GM23338 (cell line): ENCODE measurements at regions not wholly inside any gene's neighbourhood (a gene's known extent, or its start where the extent isn't known, plus 50 kb on each side); places are given as distances from the start of the nearest gene placed in this dataset.

ENCODE experiments used
- ATAC-seq: fragments of 200-7000 bp; cut with Tn5 transposase; 3 replicates; pipeline ENCODE4 v1.9.1; 2020
- DNase-seq: peaks from one replicate; pipeline ENCODE4 v3.0.0-alpha.2; 2015; ENCODE audit warnings: low spot score
- H2AFZ ChIP-seq: fragments of 200-600 bp; sonication (generic); 2 replicates; pipeline ENCODE4 v1.8.0; 2016; ENCODE audit warnings: antibody characterized with exemption, mild to moderate bottlenecking, moderate library complexity
- H3F3A ChIP-seq: fragments of 200-600 bp; sonication (generic); replicated peaks from 2 replicates; pipeline ENCODE4 v1.8.0; 2017; ENCODE audit warnings: antibody characterized with exemption, mixed run types, low read depth
- H3K27ac ChIP-seq: fragments of 200-600 bp; sonication (generic); 2 replicates; pipeline ENCODE4 v1.6.1; 2016; ENCODE audit warnings: low read depth
- H3K27me3 ChIP-seq: fragments of 200-600 bp; sonication (generic); 2 replicates; pipeline ENCODE4 v1.8.0; 2016; ENCODE audit warnings: mild to moderate bottlenecking, mixed run types, moderate library complexity; ENCODE audit not compliant: insufficient read depth
- H3K36me3 ChIP-seq: fragments of 200-600 bp; sonication (generic); 2 replicates; pipeline ENCODE4 v1.8.0; 2016; ENCODE audit warnings: mild to moderate bottlenecking; ENCODE audit not compliant: insufficient read depth
- H3K4me1 ChIP-seq: fragments of 200-600 bp; sonication (generic); 2 replicates; pipeline ENCODE4 v1.8.0; 2016; ENCODE audit warnings: mild to moderate bottlenecking, moderate library complexity; ENCODE audit not compliant: insufficient read depth
- H3K4me2 ChIP-seq: fragments of 200-600 bp; sonication (generic); 2 replicates; pipeline ENCODE4 v1.7.1; 2017; ENCODE audit warnings: mixed run types
- H3K4me3 ChIP-seq: fragments of 200-600 bp; sonication (generic); 2 replicates; pipeline ENCODE4 v1.6.1; 2016; ENCODE audit warnings: mixed run types
- H3K79me2 ChIP-seq: fragments of 200-600 bp; sonication (generic); replicated peaks from 2 replicates; pipeline ENCODE4 v1.8.0; 2017; ENCODE audit warnings: mild to moderate bottlenecking; ENCODE audit not compliant: insufficient read depth
- H3K9me2 ChIP-seq: fragments of 200-600 bp; sonication (generic); 2 replicates; pipeline ENCODE4 v1.8.0; 2017; ENCODE audit not compliant: insufficient read depth
- H4K20me1 ChIP-seq: fragments of 200-600 bp; sonication (generic); replicated peaks from 2 replicates; pipeline ENCODE4 v1.8.0; 2017; ENCODE audit warnings: mild to moderate bottlenecking; ENCODE audit not compliant: insufficient read depth
- H3K27ac Mint-ChIP-seq: 2 replicates; pipeline ENCODE4 v1.8.0; 2020; ENCODE audit warnings: inconsistent platforms, mild to moderate bottlenecking, moderate library complexity, mixed read lengths
- H3K27me3 Mint-ChIP-seq: 3 replicates; pipeline ENCODE4 v1.8.0; 2022; ENCODE audit warnings: low read depth, mild to moderate bottlenecking, moderate library complexity, mixed read lengths, inconsistent platforms; ENCODE audit not compliant: insufficient read depth, poor library complexity
- H3K36me3 Mint-ChIP-seq: 3 replicates; pipeline ENCODE4 v1.8.0; 2021; ENCODE audit warnings: low read depth, mild to moderate bottlenecking, inconsistent platforms, moderate library complexity, mixed read lengths
- H3K4me1 Mint-ChIP-seq: 3 replicates; pipeline ENCODE4 v1.8.0; 2020; ENCODE audit warnings: mild to moderate bottlenecking, inconsistent platforms, mixed read lengths
- H3K4me3 Mint-ChIP-seq: 3 replicates; pipeline ENCODE4 v1.8.0; 2021; ENCODE audit warnings: moderate library complexity, mild to moderate bottlenecking, inconsistent platforms, mixed read lengths
- H3K9me3 Mint-ChIP-seq: 3 replicates; pipeline ENCODE4 v1.8.0; 2020; ENCODE audit warnings: moderate library complexity, mild to moderate bottlenecking, inconsistent platforms, mixed read lengths
- EZH2phosphoT487 ChIP-seq: fragments of 200-600 bp; sonication (generic); IDR thresholded peaks from one replicate; pipeline ENCODE4 v1.8.1; 2018; ENCODE audit warnings: antibody characterized with exemption; ENCODE audit not compliant: unreplicated experiment
- JUNB ChIP-seq: IDR thresholded peaks from one replicate; pipeline ENCODE4 v1.6.1; 2016; ENCODE audit warnings: antibody characterized with exemption; ENCODE audit not compliant: unreplicated experiment
- NANOG ChIP-seq: IDR thresholded peaks from 2 replicates; pipeline ENCODE4 v1.6.1; 2016; ENCODE audit warnings: antibody characterized with exemption, borderline replicate concordance
- POLR2AphosphoS5 ChIP-seq: IDR thresholded peaks from 2 replicates; pipeline ENCODE4 v1.6.1; 2016; ENCODE audit warnings: antibody characterized with exemption, low read depth
- STAT1 ChIP-seq: IDR thresholded peaks from one replicate; pipeline ENCODE4 v1.6.1; 2016; ENCODE audit warnings: antibody characterized with exemption; ENCODE audit not compliant: unreplicated experiment
- ZNF114 ChIP-seq: fragments of 250-450 bp; sonication (Bioruptor Pico); IDR thresholded peaks from 2 replicates; pipeline ENCODE4 v1.5.0; 2020; ENCODE audit warnings: mild to moderate bottlenecking, moderate library complexity
- ZNF331 ChIP-seq: fragments of 250-450 bp; sonication (Bioruptor Pico); IDR thresholded peaks from 2 replicates; pipeline ENCODE4 v1.5.0; 2020; ENCODE audit warnings: low read depth, mild to moderate bottlenecking, moderate library complexity
- TF ChIP-seq, protein P1 (sequence below): fragments of 250-450 bp; sonication (Bioruptor Pico); IDR thresholded peaks from 2 replicates; pipeline ENCODE4 v1.5.0; 2020; ENCODE audit warnings: mild to moderate bottlenecking, moderate library complexity
- TF ChIP-seq, protein P2 (sequence below), 2 experiments: fragments of 200-600 bp in 1 of 2; sonication (generic) in 1 of 2; conservative IDR thresholded peaks; 2 replicates each; pipeline versions ENCODE4 v1.5.1 to v1.6.1; 2016 to 2017; ENCODE audit warnings: antibody characterized with exemption in 2 of 2, low read depth in 2 of 2, mild to moderate bottlenecking in 2 of 2, moderate library complexity in 1 of 2

DNA sequence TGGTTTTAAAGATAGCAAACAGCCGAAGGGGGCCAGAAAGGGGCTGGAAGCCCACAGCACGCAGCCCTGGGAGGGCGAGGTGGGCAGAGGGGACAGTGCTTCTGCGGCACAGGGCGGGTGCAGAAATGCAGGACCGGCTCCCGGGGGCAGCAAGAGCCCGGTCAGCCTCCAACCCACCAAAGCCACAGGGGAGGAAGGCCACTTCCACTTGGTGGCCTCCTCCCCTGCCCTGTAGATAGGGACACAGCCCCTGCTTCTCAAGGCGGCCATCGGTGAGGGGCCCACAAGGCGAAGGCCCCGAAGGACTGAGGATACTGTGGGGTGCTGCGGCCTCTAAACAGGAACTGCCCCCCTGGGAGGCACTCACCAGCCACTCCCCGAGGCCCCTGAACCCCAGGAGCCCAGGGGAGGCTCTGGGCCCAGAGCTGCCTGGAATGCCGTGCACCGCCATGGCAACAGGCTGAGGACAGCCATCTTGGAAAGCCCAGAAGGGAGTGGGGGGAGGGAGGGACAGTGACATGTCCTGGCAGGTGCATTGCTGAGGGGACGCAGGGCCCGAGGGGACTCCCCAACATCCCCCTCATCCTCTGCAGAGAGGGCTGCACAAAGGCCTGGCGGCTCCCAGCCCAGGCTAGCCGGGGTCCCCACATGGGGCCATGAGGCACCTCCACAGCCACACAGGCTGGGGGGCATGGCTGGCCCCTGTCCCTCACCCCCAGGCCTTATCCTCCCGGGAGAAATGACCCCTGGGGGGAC lies 114.7 kb downstream of the NCOR2 start:
- Histone ChIP-seq H3K27me3 (no peaks in the 10 kb centered on the region), H3F3A (no peaks in the 10 kb centered on the region), H3K4me2 (no peak overlapping the region), H3K36me3 (no peaks in the 10 kb centered on the region), H3K9me2 (no peaks in the 10 kb centered on the region), H3K4me3 (no peak overlapping the region), H2AFZ (no peak overlapping the region), H3K79me2 (peaks cover 7% of the 10 kb centered on the region), H3K4me1 (no peaks in the 10 kb centered on the region), H3K27ac (no peak overlapping the region), H4K20me1 (peaks cover 8% of the 10 kb centered on the region; the same call in 1 of the 2 replicates)
- no peak for TF ChIP-seq STAT1
- no peak for TF ChIP-seq JUNB
- TF ChIP-seq, protein P1, sequence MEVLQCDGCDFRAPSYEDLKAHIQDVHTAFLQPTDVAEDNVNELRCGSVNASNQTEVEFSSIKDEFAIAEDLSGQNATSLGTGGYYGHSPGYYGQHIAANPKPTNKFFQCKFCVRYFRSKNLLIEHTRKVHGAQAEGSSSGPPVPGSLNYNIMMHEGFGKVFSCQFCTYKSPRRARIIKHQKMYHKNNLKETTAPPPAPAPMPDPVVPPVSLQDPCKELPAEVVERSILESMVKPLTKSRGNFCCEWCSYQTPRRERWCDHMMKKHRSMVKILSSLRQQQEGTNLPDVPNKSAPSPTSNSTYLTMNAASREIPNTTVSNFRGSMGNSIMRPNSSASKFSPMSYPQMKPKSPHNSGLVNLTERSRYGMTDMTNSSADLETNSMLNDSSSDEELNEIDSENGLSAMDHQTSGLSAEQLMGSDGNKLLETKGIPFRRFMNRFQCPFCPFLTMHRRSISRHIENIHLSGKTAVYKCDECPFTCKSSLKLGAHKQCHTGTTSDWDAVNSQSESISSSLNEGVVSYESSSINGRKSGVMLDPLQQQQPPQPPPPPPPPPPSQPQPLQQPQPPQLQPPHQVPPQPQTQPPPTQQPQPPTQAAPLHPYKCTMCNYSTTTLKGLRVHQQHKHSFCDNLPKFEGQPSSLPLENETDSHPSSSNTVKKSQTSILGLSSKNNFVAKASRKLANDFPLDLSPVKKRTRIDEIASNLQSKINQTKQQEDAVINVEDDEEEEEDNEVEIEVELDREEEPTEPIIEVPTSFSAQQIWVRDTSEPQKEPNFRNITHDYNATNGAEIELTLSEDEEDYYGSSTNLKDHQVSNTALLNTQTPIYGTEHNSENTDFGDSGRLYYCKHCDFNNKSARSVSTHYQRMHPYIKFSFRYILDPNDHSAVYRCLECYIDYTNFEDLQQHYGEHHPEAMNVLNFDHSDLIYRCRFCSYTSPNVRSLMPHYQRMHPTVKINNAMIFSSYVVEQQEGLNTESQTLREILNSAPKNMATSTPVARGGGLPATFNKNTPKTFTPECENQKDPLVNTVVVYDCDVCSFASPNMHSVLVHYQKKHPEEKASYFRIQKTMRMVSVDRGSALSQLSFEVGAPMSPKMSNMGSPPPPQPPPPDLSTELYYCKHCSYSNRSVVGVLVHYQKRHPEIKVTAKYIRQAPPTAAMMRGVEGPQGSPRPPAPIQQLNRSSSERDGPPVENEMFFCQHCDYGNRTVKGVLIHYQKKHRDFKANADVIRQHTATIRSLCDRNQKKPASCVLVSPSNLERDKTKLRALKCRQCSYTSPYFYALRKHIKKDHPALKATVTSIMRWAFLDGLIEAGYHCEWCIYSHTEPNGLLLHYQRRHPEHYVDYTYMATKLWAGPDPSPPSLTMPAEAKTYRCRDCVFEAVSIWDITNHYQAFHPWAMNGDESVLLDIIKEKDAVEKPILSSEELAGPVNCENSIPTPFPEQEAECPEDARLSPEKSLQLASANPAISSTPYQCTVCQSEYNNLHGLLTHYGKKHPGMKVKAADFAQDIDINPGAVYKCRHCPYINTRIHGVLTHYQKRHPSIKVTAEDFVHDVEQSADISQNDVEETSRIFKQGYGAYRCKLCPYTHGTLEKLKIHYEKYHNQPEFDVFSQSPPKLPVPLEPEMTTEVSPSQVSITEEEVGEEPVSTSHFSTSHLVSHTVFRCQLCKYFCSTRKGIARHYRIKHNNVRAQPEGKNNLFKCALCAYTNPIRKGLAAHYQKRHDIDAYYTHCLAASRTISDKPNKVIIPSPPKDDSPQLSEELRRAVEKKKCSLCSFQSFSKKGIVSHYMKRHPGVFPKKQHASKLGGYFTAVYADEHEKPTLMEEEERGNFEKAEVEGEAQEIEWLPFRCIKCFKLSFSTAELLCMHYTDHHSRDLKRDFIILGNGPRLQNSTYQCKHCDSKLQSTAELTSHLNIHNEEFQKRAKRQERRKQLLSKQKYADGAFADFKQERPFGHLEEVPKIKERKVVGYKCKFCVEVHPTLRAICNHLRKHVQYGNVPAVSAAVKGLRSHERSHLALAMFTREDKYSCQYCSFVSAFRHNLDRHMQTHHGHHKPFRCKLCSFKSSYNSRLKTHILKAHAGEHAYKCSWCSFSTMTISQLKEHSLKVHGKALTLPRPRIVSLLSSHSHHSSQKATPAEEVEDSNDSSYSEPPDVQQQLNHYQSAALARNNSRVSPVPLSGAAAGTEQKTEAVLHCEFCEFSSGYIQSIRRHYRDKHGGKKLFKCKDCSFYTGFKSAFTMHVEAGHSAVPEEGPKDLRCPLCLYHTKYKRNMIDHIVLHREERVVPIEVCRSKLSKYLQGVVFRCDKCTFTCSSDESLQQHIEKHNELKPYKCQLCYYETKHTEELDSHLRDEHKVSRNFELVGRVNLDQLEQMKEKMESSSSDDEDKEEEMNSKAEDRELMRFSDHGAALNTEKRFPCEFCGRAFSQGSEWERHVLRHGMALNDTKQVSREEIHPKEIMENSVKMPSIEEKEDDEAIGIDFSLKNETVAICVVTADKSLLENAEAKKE (CRISPR knock-in tag) = no peak
- TF ChIP-seq POLR2AphosphoS5 = no peak
- no peak for TF ChIP-seq EZH2phosphoT487
- no peak for TF ChIP-seq NANOG
- no peak for TF ChIP-seq ZNF331 (CRISPR knock-in tag)
- no peak for TF ChIP-seq ZNF114 (CRISPR knock-in tag)
- TF ChIP-seq, protein P2, sequence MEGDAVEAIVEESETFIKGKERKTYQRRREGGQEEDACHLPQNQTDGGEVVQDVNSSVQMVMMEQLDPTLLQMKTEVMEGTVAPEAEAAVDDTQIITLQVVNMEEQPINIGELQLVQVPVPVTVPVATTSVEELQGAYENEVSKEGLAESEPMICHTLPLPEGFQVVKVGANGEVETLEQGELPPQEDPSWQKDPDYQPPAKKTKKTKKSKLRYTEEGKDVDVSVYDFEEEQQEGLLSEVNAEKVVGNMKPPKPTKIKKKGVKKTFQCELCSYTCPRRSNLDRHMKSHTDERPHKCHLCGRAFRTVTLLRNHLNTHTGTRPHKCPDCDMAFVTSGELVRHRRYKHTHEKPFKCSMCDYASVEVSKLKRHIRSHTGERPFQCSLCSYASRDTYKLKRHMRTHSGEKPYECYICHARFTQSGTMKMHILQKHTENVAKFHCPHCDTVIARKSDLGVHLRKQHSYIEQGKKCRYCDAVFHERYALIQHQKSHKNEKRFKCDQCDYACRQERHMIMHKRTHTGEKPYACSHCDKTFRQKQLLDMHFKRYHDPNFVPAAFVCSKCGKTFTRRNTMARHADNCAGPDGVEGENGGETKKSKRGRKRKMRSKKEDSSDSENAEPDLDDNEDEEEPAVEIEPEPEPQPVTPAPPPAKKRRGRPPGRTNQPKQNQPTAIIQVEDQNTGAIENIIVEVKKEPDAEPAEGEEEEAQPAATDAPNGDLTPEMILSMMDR (conservative IDR thresholded peaks at IDR 0.05; ENCODE audit: low read depth in 2 of 2) = no peak
- ATAC-seq = peak; percentile 16; the same call in 2 of the 3 replicates
- Mint-ChIP-seq H3K4me3 (no peak overlapping the region), H3K4me1 (peaks cover 10% of the 10 kb centered on the region), H3K27me3 (peaks cover 5% of the 10 kb centered on the region), H3K27ac (no peak overlapping the region), H3K9me3 (no peaks in the 10 kb centered on the region; the same call in 2 of the 3 replicates), H3K36me3 (peaks cover 24% of the 10 kb centered on the region)
- DNase-seq = no peak
